Loucy (cell line): ENCODE measurements at regions not wholly inside any gene's neighbourhood (a gene's known extent, or its start where the extent isn't known, plus 50 kb on each side); places are given as distances from the start of the nearest gene placed in this dataset.

Experiments
- H2AFZ ChIP-seq: fragments of 200-600 bp; sonication (generic); 2 replicates; pipeline ENCODE4 v1.6.0; 2016; ENCODE audit warnings: antibody characterized with exemption, mild to moderate bottlenecking, low read length, moderate library complexity
- H3F3A ChIP-seq: fragments of 200-600 bp; 2 replicates; pipeline ENCODE4 v1.6.0; 2016; ENCODE audit warnings: antibody characterized with exemption, low read depth, mild to moderate bottlenecking
- H3K27me3 ChIP-seq: fragments of 200-600 bp; sonication (generic); 2 replicates; pipeline ENCODE4 v1.6.1; 2014; ENCODE audit warnings: low read length, mild to moderate bottlenecking; ENCODE audit not compliant: insufficient read depth, poor library complexity, severe bottlenecking
- H3K36me3 ChIP-seq: fragments of 200-600 bp; sonication (generic); 2 replicates; pipeline ENCODE4 v1.6.1; 2016; ENCODE audit warnings: low read length; ENCODE audit not compliant: insufficient read depth
- H3K4me1 ChIP-seq: fragments of 200-600 bp; sonication (generic); 2 replicates; pipeline ENCODE4 v1.5.1; 2014; ENCODE audit warnings: low read length, mild to moderate bottlenecking; ENCODE audit not compliant: insufficient read depth, poor library complexity, severe bottlenecking
- H3K4me2 ChIP-seq: fragments of 200-600 bp; sonication (generic); 2 replicates; pipeline ENCODE4 v1.6.0; 2014; ENCODE audit warnings: antibody characterized with exemption, low read length, low read depth, mild to moderate bottlenecking; ENCODE audit not compliant: poor library complexity, severe bottlenecking
- H3K4me3 ChIP-seq: fragments of 200-600 bp; sonication (generic); 2 replicates; pipeline ENCODE4 v1.5.1; 2014; ENCODE audit warnings: low read length, mild to moderate bottlenecking, mixed read lengths; ENCODE audit not compliant: poor library complexity, severe bottlenecking
- H3K79me2 ChIP-seq: fragments of 200-600 bp; sonication (generic); 2 replicates; pipeline ENCODE4 v1.6.1; 2014; ENCODE audit warnings: low read length; ENCODE audit not compliant: insufficient read depth
- H3K9ac ChIP-seq: fragments of 200-600 bp; sonication (generic); 2 replicates; pipeline ENCODE4 v1.6.0; 2014; ENCODE audit warnings: mild to moderate bottlenecking, low read depth, low read length, moderate library complexity; ENCODE audit not compliant: poor library complexity, severe bottlenecking
- H3K9me2 ChIP-seq: fragments of 200-600 bp; sonication (generic); replicated peaks from 2 replicates; pipeline ENCODE4 v1.6.1; 2016; ENCODE audit warnings: low read depth, low read length, mixed read lengths
- H3K9me3 ChIP-seq: fragments of 200-600 bp; sonication (generic); 2 replicates; pipeline ENCODE4 v1.6.1; 2014; ENCODE audit warnings: mild to moderate bottlenecking, antibody characterized with exemption, low read length, low read depth; ENCODE audit not compliant: insufficient read depth
- H4K20me1 ChIP-seq: fragments of 200-600 bp; sonication (generic); 2 replicates; pipeline ENCODE4 v1.6.0; 2014; ENCODE audit warnings: antibody characterized with exemption, low read length, mild to moderate bottlenecking; ENCODE audit not compliant: insufficient read depth, poor library complexity, severe bottlenecking
- CTCF ChIP-seq: fragments of 200-600 bp; sonication (generic); conservative IDR thresholded peaks from 2 replicates; pipeline ENCODE4 v1.5.1; 2014; ENCODE audit warnings: mild to moderate bottlenecking, antibody characterized with exemption, low read length
- EZH2phosphoT487 ChIP-seq: fragments of 200-600 bp; IDR thresholded peaks from 2 replicates; pipeline ENCODE4 v1.6.1; 2018; ENCODE audit warnings: antibody characterized with exemption, mild to moderate bottlenecking, moderate library complexity, borderline replicate concordance

DNA sequence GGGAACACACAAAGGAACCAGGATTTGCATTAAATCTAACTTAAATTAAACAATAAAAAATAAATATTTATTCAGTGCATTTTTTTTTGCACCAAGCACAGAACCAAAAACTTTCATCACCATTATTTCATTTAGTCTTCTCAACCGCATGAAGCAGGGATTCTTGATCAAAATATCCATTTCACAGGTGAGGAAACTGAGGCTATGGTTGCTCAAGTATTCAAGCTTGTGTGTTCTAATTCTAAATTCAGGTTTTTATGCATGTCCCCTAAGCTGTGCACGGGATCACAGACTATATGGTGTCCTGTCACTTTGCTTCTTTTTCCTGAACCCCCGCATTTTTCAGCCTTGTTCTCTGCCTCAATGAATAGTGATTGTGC, 64.3 kb upstream of the BCL6 start:
- H3K36me3 ChIP-seq, result no peaks in the 10 kb centered on the region
- H2AFZ ChIP-seq, result no peak overlapping the region
- H3K9me2 ChIP-seq, result no peaks in the 10 kb centered on the region
- no peaks in the 10 kb centered on the region for H3K79me2 ChIP-seq
- TF ChIP-seq CTCF (no peak), EZH2phosphoT487 (no peak)
- H3K9me3 ChIP-seq, result no peaks in the 10 kb centered on the region
- no peaks in the 10 kb centered on the region for H3F3A ChIP-seq
- H3K27me3 ChIP-seq, result no peaks in the 10 kb centered on the region
- H3K4me3 ChIP-seq, result no peak overlapping the region
- no peaks in the 10 kb centered on the region for H4K20me1 ChIP-seq
- H3K4me1 ChIP-seq, result peaks cover 8% of the 10 kb centered on the region
- no peak overlapping the region for H3K9ac ChIP-seq
- no peak overlapping the region for H3K4me2 ChIP-seq

DNA sequence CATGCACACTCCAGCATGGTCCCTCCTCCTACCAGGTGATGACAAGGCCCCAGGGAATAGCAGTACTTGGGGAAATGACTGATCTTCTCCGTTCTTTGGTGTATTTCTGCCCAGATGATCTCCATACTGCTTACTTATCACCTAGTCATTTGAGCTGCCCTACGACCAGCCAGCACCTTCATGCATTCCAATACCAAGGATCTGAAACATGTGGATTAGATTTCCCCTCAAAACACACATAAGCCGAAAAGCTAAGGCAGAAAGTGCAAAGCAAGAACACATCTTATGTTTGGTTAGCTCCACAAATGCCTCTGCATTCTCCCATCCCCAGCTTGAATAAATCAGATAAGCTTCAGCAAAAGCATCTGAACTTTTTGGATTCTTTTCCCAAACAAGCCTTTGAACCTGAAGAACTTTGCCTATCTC, 64.8 kb upstream of the BCL6 start:
- no peak for TF ChIP-seq CTCF
- no peak for TF ChIP-seq EZH2phosphoT487
- Histone ChIP-seq H3K79me2 (no peaks in the 10 kb centered on the region), H3K9ac (no peak overlapping the region), H2AFZ (no peak overlapping the region), H3K36me3 (no peaks in the 10 kb centered on the region), H3K9me3 (no peaks in the 10 kb centered on the region), H3K4me2 (no peak overlapping the region), H3K4me1 (peaks cover 8% of the 10 kb centered on the region), H4K20me1 (no peaks in the 10 kb centered on the region), H3K27me3 (no peaks in the 10 kb centered on the region), H3K9me2 (no peaks in the 10 kb centered on the region), H3F3A (no peaks in the 10 kb centered on the region), H3K4me3 (no peak overlapping the region)

- Histone ChIP-seq H3K9me3 (no peaks in the 10 kb centered on the region), H3K4me1 (peaks cover 8% of the 10 kb centered on the region), H3F3A (no peaks in the 10 kb centered on the region), H3K27me3 (no peaks in the 10 kb centered on the region), H3K4me2 (no peak overlapping the region), H3K79me2 (no peaks in the 10 kb centered on the region), H3K4me3 (no peak overlapping the region), H2AFZ (no peak overlapping the region), H3K9ac (no peak overlapping the region), H3K9me2 (no peaks in the 10 kb centered on the region), H3K36me3 (no peaks in the 10 kb centered on the region), H4K20me1 (no peaks in the 10 kb centered on the region)
- no peak for TF ChIP-seq CTCF
- TF ChIP-seq EZH2phosphoT487, result no peak
Measured at GRCh38 chr3:187811585-187812250, 66.5 kb upstream of the BCL6 start.
